SKM-1 (cell line): ENCODE measurements at regions not wholly inside any gene's neighbourhood (a gene's known extent, or its start where the extent isn't known, plus 50 kb on each side); places are given as distances from the start of the nearest gene placed in this dataset.

Experiments
- DNase-seq: peaks from one replicate; lab custom pipeline; 2025; ENCODE audit not compliant: unreplicated experiment; lab: John Stamatoyannopoulos, UW

DNA sequence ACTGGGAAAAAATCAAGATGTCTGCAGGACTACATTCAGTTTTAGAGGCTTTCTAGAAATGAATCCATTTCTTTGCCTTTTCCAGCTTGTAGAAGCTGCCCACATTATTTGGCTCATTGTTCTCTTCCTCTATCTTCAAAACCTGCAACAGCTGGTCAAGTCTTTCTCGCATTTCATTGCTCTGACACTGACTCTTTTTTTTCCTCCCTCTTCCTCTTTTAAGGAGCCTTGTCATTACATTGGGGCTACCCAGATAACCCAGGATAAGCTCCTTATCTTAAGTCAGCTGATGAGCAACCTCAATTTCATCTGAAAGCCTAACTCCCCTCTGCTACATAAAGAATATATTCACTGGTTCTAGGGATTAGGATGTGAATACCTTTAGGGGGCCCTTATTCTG, 53.2 kb upstream of the CEP162 start:
- no peak for DNase-seq

DNA sequence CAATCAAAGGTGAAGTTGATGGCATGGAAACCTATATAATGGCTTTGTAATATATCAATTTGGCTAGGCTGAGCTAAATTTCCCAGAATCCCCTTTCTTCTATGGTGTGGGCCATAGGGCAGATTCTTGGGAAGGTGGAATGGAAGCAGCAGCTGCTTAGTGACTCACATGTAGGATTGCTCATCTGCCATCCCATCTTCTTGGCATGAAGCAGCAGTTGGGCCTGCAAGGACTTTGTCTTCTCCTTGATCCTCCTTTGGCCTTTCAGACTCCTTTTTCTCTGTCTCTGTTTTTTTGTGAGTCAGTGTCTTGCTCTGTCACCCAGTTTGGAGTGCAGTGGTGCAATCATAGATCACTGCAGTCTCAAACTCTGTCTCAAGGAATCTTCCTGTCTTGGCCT, 52.6 kb upstream of the CEP162 start:
- no peak for DNase-seq

DNA sequence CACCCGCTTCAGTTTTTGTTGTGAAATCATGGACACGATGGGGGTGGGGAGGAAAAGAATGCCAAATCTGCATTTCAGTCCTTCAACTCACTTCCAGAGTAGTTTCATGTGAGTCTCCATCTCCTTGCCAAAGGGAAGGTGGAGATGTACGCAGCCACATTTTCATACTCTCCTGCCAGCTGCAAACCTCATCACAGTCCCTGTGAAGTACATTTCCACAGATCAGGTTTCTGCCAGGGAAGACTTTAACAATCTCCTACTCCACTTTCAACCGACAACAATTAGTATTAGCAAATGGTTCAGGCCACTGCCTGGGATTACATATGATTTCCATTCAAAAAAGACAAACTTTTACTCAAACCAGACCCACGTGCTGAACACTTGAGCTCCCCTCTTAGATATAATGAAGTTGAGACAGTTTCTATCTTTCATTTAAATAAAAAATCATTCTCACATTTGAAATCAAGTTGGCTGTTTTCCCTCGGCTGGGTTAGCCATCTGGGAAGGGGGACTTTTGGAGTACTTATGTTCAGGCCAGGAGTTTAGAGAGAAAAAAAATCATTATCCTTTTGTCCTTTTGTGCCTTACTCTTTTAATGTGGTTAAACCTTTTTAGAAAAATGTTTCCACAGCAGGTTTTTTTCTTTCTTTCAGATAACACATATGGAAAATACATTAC, 51.0 kb upstream of the CEP162 start:
- DNase-seq: no peak
